ENCODE measurements at regions not wholly inside any gene's neighbourhood (a gene's known extent, or its start where the extent isn't known, plus 50 kb on each side); places are given as distances from the start of the nearest gene placed in this dataset.

- H2AFZ ChIP-seq (ENCODE audit: low read depth, low read length, severe bottlenecking): no peak overlapping the region
- H3K79me2 ChIP-seq (ENCODE audit: insufficient read depth, low read length): no peaks in the 10 kb centered on the region
- no peaks in the 10 kb centered on the region for H3K9me3 ChIP-seq (ENCODE audit: insufficient read depth, low read length)
- no peaks in the 10 kb centered on the region for H3K27me3 ChIP-seq (ENCODE audit: low read length)
- no peaks in the 10 kb centered on the region for H3F3A ChIP-seq (ENCODE audit: insufficient read depth)
- H3K9ac ChIP-seq (ENCODE audit: low read length): no peak overlapping the region
- no peaks in the 10 kb centered on the region for H3K36me3 ChIP-seq (ENCODE audit: low read length)
- TF ChIP-seq EZH2phosphoT487 (conservative IDR thresholded peaks at IDR 0.05; ENCODE audit: low read length): no peak
- no peak for TF ChIP-seq CTCF (IDR thresholded peaks at IDR 0.05; ENCODE audit: insufficient read depth, low read length, poor library complexity, severe bottlenecking)
- H3K9me2 ChIP-seq (replicated peaks; ENCODE audit: insufficient read depth, low read length): no peaks in the 10 kb centered on the region
- H3K27ac ChIP-seq (ENCODE audit: low read depth, low read length): no peak overlapping the region
- H4K20me1 ChIP-seq (ENCODE audit: low read depth, low read length): no peaks in the 10 kb centered on the region; the same call in 1 of the 2 replicates
- no peak overlapping the region for H3K4me2 ChIP-seq (ENCODE audit: low read depth, low read length, poor library complexity, severe bottlenecking)
- no peak overlapping the region for H3K4me3 ChIP-seq (ENCODE audit: insufficient read depth, low read length, poor library complexity, severe bottlenecking)
Measured at GRCh38 chr6:129759796-129760605, 50.0 kb upstream of the ARHGAP18 start.

Data from SU-DHL-6 (cell line).